ENCODE measurements at regions not wholly inside any gene's neighbourhood (a gene's known extent, or its start where the extent isn't known, plus 50 kb on each side); places are given as distances from the start of the nearest gene placed in this dataset.
A peak's percentile ranks its signal among the peaks of the same experiment; 100 is the strongest.

DNA sequence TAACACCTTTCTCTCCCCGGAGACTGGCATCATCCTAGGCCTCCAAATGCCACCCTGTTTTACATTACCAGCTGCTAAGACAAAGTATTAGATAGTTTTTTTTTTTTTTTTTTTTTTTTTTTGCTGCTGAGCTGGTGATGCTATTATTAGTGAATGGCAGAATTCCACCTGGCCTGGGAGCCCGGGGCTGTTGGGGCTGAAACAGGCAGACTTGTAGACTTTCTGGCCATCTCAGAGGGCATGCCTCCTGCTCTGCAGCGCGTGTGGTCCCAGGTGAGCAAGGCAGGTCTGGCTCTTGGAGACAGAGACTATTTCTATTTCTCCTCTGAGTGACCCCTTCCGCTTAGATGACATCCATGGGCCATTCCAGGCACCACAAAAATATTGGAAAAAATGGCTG is 104.2 kb downstream of the EMX2 start:
- TF ChIP-seq, protein P1, sequence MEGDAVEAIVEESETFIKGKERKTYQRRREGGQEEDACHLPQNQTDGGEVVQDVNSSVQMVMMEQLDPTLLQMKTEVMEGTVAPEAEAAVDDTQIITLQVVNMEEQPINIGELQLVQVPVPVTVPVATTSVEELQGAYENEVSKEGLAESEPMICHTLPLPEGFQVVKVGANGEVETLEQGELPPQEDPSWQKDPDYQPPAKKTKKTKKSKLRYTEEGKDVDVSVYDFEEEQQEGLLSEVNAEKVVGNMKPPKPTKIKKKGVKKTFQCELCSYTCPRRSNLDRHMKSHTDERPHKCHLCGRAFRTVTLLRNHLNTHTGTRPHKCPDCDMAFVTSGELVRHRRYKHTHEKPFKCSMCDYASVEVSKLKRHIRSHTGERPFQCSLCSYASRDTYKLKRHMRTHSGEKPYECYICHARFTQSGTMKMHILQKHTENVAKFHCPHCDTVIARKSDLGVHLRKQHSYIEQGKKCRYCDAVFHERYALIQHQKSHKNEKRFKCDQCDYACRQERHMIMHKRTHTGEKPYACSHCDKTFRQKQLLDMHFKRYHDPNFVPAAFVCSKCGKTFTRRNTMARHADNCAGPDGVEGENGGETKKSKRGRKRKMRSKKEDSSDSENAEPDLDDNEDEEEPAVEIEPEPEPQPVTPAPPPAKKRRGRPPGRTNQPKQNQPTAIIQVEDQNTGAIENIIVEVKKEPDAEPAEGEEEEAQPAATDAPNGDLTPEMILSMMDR (IDR thresholded peaks at IDR 0.05; ENCODE audit: low read depth, low read length): no peak
- ChIA-PET CTCF (interaction anchor here (0.6 kb wide), 1 partner anchor 23 kb away, joined by 3 read pairs; no protein-coding TSS in a partner anchor), POLR2A (no interaction called here)
- no peak overlapping the region for H3K27ac ChIP-seq (ENCODE audit: low read depth, low read length)
- no peak for DNase-seq (ENCODE audit: low read depth, low spot score)
- H3K4me3 ChIP-seq (ENCODE audit: low read depth, low read length): no peak overlapping the region
- no peaks in the 10 kb centered on the region for H3K27me3 ChIP-seq (ENCODE audit: control insufficient read depth, insufficient read depth, low read length)
- H3K9me3 ChIP-seq (ENCODE audit: control insufficient read depth, insufficient read depth, low read length): peaks cover 9% of the 10 kb centered on the region; the same call in 1 of the 2 replicates

DNA sequence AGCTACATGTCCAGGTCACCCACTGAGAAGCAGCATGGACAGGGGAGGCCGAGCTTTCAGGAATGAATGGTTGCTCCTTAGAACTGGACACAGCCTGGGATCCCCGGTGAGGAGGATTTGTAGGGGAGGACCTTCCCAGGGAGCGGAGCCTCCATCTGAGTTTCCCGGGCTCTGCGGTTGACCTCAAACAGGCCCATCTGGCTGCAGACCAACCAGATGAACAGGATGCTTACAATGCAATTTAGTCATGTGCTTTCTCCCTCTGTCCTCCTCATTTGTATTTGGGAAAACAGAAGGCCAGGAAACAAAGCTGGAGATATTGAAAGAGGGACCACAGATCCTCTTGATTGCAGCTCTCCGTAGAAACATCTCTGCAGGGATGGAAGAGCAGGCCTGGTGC is 104.8 kb downstream of the EMX2 start:
- Histone ChIP-seq H3K9me3 (ENCODE audit: control insufficient read depth, insufficient read depth, low read length) (peaks cover 9% of the 10 kb centered on the region; the same call in 1 of the 2 replicates), H3K4me3 (ENCODE audit: low read depth, low read length) (no peak overlapping the region), H3K27me3 (ENCODE audit: control insufficient read depth, insufficient read depth, low read length) (no peaks in the 10 kb centered on the region), H3K27ac (ENCODE audit: low read depth, low read length) (no peak overlapping the region)
- TF ChIP-seq, protein P1 (IDR thresholded peaks at IDR 0.05; ENCODE audit: low read depth, low read length): no peak
- POLR2A ChIA-PET: no interaction called here
- no peak for DNase-seq (ENCODE audit: low read depth, low spot score)
- CTCF ChIA-PET: interaction anchor here (0.6 kb wide), 1 partner anchor 22 kb away, joined by 3 read pairs; no protein-coding TSS in a partner anchor

DNA sequence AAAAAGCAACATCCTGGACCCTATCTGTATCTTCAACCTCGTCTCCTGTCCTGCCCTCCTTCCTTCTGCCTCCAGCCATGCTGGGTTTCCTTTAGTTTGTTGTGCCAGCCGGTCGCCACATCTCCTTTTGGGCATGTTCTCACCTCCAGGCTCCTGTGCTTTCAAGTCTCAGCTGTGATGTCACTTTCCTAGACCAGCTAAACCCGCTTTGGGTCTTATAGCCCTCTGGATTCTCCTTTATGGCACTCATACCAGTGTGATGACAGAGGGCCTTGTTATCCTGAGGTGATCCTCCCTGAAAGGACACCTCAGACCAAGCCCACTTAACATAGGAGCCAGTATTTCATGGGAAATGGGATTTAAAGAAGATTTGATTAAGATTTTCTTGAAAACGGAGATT is 108.6 kb downstream of the EMX2 start:
- ChIA-PET POLR2A (no interaction called here), CTCF (no interaction called here)
- no peak for DNase-seq (ENCODE audit: low read depth, low spot score)
- no peak overlapping the region for H3K4me3 ChIP-seq (ENCODE audit: low read depth, low read length)
- TF ChIP-seq, protein P1 (IDR thresholded peaks at IDR 0.05; ENCODE audit: low read depth, low read length): no peak
- no peak overlapping the region for H3K27ac ChIP-seq (ENCODE audit: low read depth, low read length)
- H3K9me3 ChIP-seq (ENCODE audit: control insufficient read depth, insufficient read depth, low read length): peaks cover 17% of the 10 kb centered on the region; the same call in 1 of the 2 replicates
- no peaks in the 10 kb centered on the region for H3K27me3 ChIP-seq (ENCODE audit: control insufficient read depth, insufficient read depth, low read length)

DNA sequence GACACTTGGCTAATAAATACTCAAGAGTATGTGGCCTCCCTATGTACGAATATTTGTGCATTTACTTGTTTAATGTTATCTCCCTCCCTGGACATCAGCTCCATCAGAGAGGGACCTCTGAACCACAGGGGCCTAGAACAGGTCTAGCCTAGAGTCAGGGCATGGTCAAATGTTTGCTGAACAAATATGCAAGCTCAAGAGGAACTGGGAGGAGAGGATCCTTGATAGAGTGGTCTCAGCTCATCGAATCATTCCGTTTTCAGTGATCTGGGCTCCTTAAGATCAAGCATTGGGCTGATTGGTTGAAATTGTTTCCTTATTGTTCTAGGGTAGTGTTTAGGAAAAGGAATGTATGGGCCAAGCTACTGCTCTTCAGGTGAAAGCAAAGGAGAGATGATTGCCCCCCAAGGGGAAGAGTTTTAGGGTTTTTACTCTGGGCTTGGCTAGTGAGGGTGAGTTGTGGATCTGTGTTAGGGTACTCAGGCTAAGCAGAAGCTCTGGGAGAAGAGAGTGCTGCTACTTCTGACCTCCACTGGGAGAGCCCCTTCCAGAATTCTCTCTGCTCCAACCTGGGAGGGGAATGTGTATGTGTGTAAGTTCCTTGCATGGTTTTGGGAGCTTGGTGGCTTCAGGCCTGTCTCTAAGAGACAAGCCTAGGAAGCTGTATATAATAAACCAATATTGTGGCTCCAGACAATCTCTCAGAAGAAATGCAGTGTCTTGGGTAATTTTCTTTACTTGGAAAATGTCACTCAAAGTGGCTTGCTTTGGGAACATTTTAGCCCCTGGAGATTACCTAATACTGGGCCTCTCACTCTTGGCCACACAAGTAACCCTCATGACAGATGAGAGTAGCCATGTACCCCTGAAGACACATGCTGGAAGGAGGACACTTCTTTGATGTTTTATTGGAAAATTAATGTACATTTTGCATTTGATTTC is 110.0 kb downstream of the EMX2 start:
- TF ChIP-seq, protein P1 (IDR thresholded peaks at IDR 0.05; ENCODE audit: low read depth, low read length): no peak
- CTCF ChIA-PET: no interaction called here
- Histone ChIP-seq H3K9me3 (ENCODE audit: control insufficient read depth, insufficient read depth, low read length) (peaks cover 8% of the 10 kb centered on the region; the same call in 1 of the 2 replicates), H3K27ac (ENCODE audit: low read depth, low read length) (no peak overlapping the region), H3K27me3 (ENCODE audit: control insufficient read depth, insufficient read depth, low read length) (no peaks in the 10 kb centered on the region), H3K4me3 (ENCODE audit: low read depth, low read length) (no peak overlapping the region)
- DNase-seq (ENCODE audit: low read depth, low spot score): no peak
- POLR2A ChIA-PET: no interaction called here

DNA sequence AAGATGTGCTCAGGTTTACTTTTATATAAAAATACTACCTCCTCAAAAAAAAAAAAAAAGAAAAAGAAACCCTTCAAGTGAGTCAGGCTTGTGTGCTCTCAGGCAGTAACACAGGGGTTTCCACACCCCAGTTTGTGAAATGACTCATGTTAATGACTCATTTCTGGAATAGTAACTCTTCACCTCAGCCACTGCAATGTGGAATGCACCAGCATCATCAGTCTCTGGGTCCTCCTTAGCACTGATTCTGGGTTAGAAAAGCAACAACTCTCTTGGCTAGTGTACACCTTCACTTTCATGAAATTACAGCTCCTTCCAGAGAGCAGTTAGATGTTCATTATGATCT is 110.6 kb downstream of the EMX2 start:
- H3K27me3 ChIP-seq (ENCODE audit: control insufficient read depth, insufficient read depth, low read length): no peaks in the 10 kb centered on the region
- CTCF ChIA-PET: no interaction called here
- peak; percentile 23 for DNase-seq (ENCODE audit: low read depth, low spot score)
- no peak overlapping the region for H3K4me3 ChIP-seq (ENCODE audit: low read depth, low read length)
- peaks cover 8% of the 10 kb centered on the region; the same call in 1 of the 2 replicates for H3K9me3 ChIP-seq (ENCODE audit: control insufficient read depth, insufficient read depth, low read length)
- H3K27ac ChIP-seq (ENCODE audit: low read depth, low read length): no peak overlapping the region
- TF ChIP-seq, protein P1 (IDR thresholded peaks at IDR 0.05; ENCODE audit: low read depth, low read length): no peak
- POLR2A ChIA-PET: no interaction called here

Measured in AG04450 (cell line).